ENCODE measurements at regions not wholly inside any gene's neighbourhood (a gene's known extent, or its start where the extent isn't known, plus 50 kb on each side); places are given as distances from the start of the nearest gene placed in this dataset.

- no peak for TF ChIP-seq CTCF (IDR thresholded peaks at IDR 0.05; ENCODE audit: low read depth, low read length, missing control alignments)
- no peak for DNase-seq (ENCODE audit: low read depth)
- no peak overlapping the region for H3K4me3 ChIP-seq (ENCODE audit: low read depth, low read length)
These were observed 460.9 kb upstream of the KIRREL3 start for GRCh38 chr11:127461241-127462064.

DNA sequence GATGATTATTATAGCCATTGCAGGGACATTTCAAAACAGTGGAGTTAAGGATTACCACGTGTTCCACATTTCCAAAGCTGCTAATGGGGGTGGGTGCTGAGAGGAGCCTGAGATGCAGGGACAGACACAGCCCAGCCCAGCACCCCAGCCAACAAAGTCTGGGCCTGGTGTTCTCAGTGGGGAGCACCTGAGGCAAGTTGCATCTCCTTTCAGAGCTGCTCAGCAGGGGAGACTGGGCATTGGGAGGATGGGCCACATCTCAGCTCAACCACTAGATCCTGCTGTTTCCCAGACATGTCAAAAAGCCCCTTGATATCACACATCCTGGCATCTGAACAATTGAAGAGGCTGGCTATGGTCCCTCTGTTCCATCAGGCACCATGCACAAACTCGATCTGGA lies 458.0 kb upstream of the KIRREL3 start:
- no peak for TF ChIP-seq CTCF (IDR thresholded peaks at IDR 0.05; ENCODE audit: low read depth, low read length, missing control alignments)
- no peak overlapping the region for H3K4me3 ChIP-seq (ENCODE audit: low read depth, low read length)
- no peak for DNase-seq (ENCODE audit: low read depth)

DNA sequence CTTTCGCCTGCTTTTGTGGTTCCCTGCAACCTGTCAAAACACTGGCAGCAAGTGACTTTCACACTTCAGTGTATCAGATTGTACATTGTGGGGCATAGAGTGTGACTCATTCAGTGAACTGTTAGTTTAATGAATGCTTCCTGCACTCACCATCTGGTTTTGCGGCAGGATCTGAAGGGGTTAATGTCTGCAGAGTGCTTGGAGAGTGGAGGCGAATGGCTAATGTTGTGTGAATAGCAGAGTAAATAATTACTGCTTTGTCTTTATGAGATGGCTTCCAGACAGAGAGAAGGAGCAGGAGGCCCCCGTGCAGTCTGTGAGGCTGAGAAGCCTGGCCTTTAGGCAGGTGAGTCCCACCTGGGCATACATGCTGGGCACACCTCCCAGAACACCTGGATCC lies 454.3 kb upstream of the KIRREL3 start:
- no peak for DNase-seq (ENCODE audit: low read depth)
- TF ChIP-seq CTCF (IDR thresholded peaks at IDR 0.05; ENCODE audit: low read depth, low read length, missing control alignments) = no peak
- H3K4me3 ChIP-seq (ENCODE audit: low read depth, low read length) = no peak overlapping the region

GRCh38 chr11:127452533-127452932 lies 452.0 kb upstream of the KIRREL3 start:
- no peak for TF ChIP-seq CTCF (IDR thresholded peaks at IDR 0.05; ENCODE audit: low read depth, low read length, missing control alignments)
- no peak for DNase-seq (ENCODE audit: low read depth)
- no peak overlapping the region for H3K4me3 ChIP-seq (ENCODE audit: low read depth, low read length)

DNA sequence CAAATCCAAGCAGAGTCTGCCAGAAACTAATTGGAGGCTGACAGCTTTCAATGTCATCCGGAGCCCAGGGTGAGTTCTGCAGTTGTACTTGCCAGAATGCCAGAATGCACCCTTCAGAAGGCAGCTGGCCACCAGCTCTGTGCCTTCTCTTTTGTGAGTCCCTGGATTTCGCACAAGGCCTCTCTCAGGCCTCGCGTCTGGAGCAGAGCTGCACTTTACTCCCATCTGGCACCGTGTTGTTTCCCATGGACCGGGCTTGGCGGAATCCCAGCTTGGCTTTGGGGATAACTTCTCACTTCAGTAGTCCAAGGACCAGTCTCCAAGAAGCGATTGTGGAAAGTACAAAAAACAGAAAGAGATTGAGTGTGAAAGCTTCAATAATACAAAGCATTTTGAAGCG lies 451.3 kb upstream of the KIRREL3 start:
- no peak for TF ChIP-seq CTCF (IDR thresholded peaks at IDR 0.05; ENCODE audit: low read depth, low read length, missing control alignments)
- no peak overlapping the region for H3K4me3 ChIP-seq (ENCODE audit: low read depth, low read length)
- no peak for DNase-seq (ENCODE audit: low read depth)

DNA sequence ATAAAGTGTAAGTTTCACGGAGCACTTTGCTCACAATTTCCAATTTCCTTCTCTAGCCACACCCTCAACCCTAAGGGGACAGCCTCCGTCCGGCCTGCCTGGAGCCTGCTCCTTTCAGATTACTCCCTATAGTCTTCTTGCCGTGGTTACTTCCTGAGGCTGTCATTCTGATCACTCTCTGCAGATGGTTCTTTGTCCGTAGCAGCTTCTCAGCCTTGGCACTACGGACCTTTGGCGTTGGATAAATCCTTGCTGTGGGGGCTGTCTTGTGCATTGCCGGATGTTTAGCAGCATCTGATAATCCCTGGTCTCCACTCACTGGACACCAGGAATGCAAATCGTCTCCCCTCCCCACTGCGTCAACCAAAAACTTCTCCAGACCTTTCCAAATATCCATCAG lies 447.5 kb upstream of the KIRREL3 start:
- TF ChIP-seq CTCF (IDR thresholded peaks at IDR 0.05; ENCODE audit: low read depth, low read length, missing control alignments) = no peak
- no peak overlapping the region for H3K4me3 ChIP-seq (ENCODE audit: low read depth, low read length)

DNA sequence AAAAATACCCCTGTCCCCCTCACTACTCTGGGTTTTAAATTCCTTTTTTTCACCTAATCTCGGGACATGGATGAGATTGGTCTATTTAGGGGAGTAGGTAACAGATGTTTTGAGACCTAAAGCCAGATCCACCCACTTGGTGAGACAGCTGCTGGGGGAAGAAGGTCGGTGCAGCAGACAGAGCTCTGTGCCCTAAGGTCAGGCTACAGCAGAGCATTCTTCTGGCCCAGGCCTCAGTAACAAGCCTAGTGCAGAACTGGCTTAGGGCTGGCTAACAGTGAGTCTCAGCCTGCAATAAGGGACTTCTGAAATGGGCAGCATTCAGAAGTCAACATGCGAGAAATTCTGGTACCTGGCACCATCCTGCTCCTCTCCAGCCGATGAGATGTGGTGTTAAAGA lies 444.9 kb upstream of the KIRREL3 start:
- H3K4me3 ChIP-seq (ENCODE audit: low read depth, low read length) = no peak overlapping the region
- no peak for TF ChIP-seq CTCF (IDR thresholded peaks at IDR 0.05; ENCODE audit: low read depth, low read length, missing control alignments)
- DNase-seq (ENCODE audit: low read depth) = no peak

More for the DNA sequence above, 447.5 kb upstream of the KIRREL3 start:
- DNase-seq (ENCODE audit: low read depth) = no peak

Data from GM12864 (cell line).